ENCODE measurements at regions not wholly inside any gene's neighbourhood (a gene's known extent, or its start where the extent isn't known, plus 50 kb on each side); places are given as distances from the start of the nearest gene placed in this dataset.

GRCh38 chr9:90460220-90460619 lies 182.4 kb downstream of the DIRAS2 start:
- no peak overlapping the region for H3K4me3 ChIP-seq (ENCODE audit: low read depth, low read length)
- no peak for TF ChIP-seq CTCF (IDR thresholded peaks at IDR 0.05; ENCODE audit: control insufficient read depth, extremely low read depth, insufficient read depth)
- DNase-seq (ENCODE audit: low read depth), result no peak

DNA sequence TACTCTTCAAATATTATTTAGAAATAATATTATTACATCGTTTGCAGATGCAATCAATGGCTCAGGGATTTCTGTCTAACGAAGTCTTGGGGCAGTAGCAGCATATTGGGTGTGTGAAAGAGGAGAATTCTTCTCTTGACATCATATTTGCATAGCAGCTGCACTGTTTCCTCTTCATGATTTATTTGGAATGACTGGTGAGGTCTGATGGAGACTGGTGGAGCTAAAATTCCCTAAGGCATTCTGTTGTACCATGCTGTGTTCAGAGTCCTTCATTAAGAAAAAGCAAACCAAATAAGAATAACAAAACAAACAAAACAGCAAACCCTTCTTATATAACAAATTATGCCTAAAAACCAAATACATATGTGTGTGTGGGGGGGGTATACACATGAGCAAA lies 177.6 kb downstream of the DIRAS2 start:
- TF ChIP-seq CTCF (IDR thresholded peaks at IDR 0.05; ENCODE audit: control insufficient read depth, extremely low read depth, insufficient read depth), result no peak
- H3K4me3 ChIP-seq (ENCODE audit: low read depth, low read length), result no peak overlapping the region
- no peak for DNase-seq (ENCODE audit: low read depth)

DNA sequence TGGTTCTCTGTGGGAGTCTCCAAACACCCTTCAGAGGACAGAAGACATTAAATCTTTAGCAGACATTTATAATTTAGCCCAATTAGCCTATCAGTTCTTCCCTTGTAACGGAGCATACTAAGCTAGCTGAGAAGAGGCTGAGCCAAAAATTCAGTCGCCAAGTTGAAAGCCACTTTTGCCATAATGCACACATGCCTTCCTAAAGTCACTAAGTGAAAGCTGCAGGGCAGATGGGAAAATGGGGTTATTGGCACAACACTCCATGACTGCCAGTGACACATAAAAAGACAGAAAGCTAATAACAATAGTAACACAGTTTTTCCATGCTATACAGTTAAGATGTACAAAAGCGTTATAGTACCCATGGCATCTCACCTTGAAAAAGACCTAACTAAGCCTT lies 176.2 kb downstream of the DIRAS2 start:
- no peak for DNase-seq (ENCODE audit: low read depth)
- H3K4me3 ChIP-seq (ENCODE audit: low read depth, low read length), result no peak overlapping the region
- no peak for TF ChIP-seq CTCF (IDR thresholded peaks at IDR 0.05; ENCODE audit: control insufficient read depth, extremely low read depth, insufficient read depth)

DNA sequence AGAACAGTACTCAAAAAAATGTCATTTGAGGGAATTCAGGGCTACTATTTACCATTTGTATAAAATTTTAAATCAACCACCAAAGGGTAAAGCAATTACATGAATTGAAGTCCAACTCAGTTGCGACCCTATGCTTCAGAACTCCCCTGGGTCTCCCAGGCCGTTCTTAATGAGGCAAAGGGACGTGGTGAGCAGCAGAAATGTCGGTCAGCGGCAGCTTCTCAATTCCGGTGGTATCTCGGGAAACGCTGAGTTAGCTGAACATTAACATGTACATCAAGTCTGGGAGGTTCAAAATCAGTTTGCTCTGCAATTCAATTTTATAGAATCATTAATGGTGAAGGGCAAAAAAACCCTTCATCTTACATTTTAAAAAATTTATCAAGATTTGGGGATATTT lies 173.2 kb downstream of the DIRAS2 start:
- no peak overlapping the region for H3K4me3 ChIP-seq (ENCODE audit: low read depth, low read length)
- no peak for DNase-seq (ENCODE audit: low read depth)
- no peak for TF ChIP-seq CTCF (IDR thresholded peaks at IDR 0.05; ENCODE audit: control insufficient read depth, extremely low read depth, insufficient read depth)

GRCh38 chr9:90469865-90470387 lies 172.7 kb downstream of the DIRAS2 start:
- no peak for DNase-seq (ENCODE audit: low read depth)
- TF ChIP-seq CTCF (IDR thresholded peaks at IDR 0.05; ENCODE audit: control insufficient read depth, extremely low read depth, insufficient read depth), result no peak
- H3K4me3 ChIP-seq (ENCODE audit: low read depth, low read length), result no peak overlapping the region

DNA sequence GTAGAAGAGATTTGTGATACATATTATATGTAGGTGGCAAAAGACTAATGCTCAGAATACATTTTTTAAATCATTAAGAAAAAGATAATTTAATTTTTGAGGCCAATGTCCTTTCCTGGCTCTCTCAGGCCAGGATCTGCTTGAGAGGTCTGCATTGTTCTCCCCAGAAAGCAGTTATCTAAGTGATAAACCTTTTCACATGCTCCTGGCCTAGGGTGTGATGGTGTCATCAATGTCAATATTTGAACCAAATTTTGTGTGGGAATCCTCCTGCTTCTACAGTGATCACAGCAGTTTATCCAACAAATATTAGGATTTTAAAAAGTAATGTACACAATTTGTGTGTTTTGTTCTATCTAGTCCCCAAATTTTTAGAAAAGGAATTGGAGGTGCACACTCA lies 166.6 kb downstream of the DIRAS2 start:
- no peak for TF ChIP-seq CTCF (IDR thresholded peaks at IDR 0.05; ENCODE audit: control insufficient read depth, extremely low read depth, insufficient read depth)
- H3K4me3 ChIP-seq (ENCODE audit: low read depth, low read length), result no peak overlapping the region
- no peak for DNase-seq (ENCODE audit: low read depth)

DNA sequence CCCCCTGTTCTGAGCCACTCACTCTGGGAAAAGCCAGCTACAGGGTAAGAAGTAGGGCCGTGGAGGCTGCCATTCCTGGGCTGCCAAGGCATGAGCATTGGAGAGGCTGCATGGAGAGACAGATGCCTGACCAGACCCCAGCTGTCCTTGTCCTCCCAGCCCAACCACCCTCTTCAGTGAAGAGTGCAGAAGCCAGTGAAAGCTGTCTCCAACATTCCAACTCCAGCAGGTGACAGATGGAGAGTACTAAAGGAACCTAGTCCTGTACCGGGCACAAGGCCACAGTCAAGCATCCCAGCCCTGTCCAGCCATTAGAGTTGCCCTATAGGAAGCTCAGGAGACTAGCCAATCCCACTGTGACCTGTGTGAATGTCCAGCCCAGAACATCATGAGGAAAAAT lies 165.1 kb downstream of the DIRAS2 start:
- no peak overlapping the region for H3K4me3 ChIP-seq (ENCODE audit: low read depth, low read length)
- TF ChIP-seq CTCF (IDR thresholded peaks at IDR 0.05; ENCODE audit: control insufficient read depth, extremely low read depth, insufficient read depth), result no peak
- DNase-seq (ENCODE audit: low read depth), result no peak
